ENCODE measurements at regions not wholly inside any gene's neighbourhood (a gene's known extent, or its start where the extent isn't known, plus 50 kb on each side); places are given as distances from the start of the nearest gene placed in this dataset.

- no peak for DNase-seq (ENCODE audit: low read depth)
Observed at GRCh38 chr14:53214384-53214783, 61.3 kb upstream of the DDHD1 start.

GRCh38 chr14:53213761-53214160, 60.6 kb upstream of the DDHD1 start:
- no peak for DNase-seq (ENCODE audit: low read depth)

DNA sequence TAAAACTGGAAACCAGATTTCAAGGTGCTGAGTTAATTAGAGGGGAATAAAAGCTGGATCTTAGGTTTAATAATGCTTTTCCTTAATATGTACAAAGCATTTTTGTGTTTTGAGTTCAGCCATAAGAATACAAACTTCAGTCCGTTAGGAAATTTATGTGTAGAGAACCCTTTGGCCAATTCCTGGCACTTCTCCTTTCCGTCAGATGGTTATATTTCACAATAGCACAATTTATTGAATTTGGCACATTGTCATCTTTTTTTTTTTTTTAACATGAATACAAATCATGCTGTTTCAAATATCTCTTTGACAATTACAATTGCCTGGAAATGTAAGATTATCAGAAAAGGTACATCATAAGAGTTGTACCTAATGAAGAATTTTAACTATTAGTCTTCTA, 56.2 kb upstream of the DDHD1 start:
- no peak for DNase-seq (ENCODE audit: low read depth)

Measured in activated gamma-delta T cell treated with anti-CD3 and anti-CD28 coated beads, Interleukin-2, amount 50 U/mL, for 16 hours (primary cell).